Right ventricle myocardium superior (tissue), 1 donor: ENCODE measurements at regions not wholly inside any gene's neighbourhood (a gene's known extent, or its start where the extent isn't known, plus 50 kb on each side); places are given as distances from the start of the nearest gene placed in this dataset.

Experiments used
- ATAC-seq: fragments of 200-7000 bp; cut with Tn5 transposase; one replicate; pipeline ENCODE4 v1.9.1; 2020; ENCODE audit warnings: mild to moderate bottlenecking; ENCODE audit not compliant: poor library complexity
- DNase-seq: peaks from one replicate; pipeline ENCODE4 v3.0.0-alpha.2; 2020
- intact Hi-C: fragments of 100-400 bp; cut with DNase I; formaldehyde crosslinking; loops from one replicate; pipeline ENCODE4 v1.11.2; 2022
- donor health status: DM: no; HTN: yes; CAD: no; lungs with severe emphysema.

DNA sequence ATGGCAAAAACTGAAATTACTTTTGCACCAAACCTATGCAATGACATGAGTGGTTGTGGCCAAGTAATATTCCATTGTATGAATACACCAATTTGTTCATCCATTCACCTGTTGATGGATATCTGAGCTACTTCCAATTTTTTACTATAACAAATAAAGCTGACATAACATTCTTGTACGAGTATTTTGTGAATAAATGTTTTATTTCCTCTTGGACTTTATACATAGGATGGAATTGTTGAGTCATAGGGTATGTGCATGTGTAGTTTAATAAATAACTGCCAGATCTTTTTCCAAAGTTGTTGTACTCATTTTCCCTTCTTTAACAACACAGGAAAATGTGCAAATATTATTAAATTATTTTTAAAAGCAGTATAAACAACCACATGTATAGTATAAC, 146.1 kb upstream of the ZNF462 start:
- DNase-seq (no peak), ATAC-seq (no peak)
- intact Hi-C loops = no loop called here

DNA sequence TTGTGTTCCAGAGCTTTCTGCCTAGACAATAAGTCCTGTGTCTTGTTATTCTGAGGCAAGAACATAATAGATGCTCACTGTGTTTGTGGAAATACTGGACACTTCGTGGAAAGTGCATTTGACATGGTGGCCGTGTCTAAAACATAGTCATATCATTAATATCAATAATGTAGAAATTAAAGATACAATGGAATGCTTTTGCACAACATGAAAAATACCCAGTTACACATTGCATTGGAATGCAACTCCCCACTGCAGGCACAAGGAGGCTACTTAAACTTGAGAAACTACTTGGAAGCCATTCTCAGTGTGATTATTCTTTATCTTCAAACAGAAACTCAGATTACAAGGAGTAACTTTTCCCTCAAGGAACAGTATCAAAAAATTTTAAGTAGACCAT, 145.3 kb upstream of the ZNF462 start:
- ATAC-seq (peak; percentile 38), DNase-seq (no peak)
- intact Hi-C loops = no loop called here

DNA sequence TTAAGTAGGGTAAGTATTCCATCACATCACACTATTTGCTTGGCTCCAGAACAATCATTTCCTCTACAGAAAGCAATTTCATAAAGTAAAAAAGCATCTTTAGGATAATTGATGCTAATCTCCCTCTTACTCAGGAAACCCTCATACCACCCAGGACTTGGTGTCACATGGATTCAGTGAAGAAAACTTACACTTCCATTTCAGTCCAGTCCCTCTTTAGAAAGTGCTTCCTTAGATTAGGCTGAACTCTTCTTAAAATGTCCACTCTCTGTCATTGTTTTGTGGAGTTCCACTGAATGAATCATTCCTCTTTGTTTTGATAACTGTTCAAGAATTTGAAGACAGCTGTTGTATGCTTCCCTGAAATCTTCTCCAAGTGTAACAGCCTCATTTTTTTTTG, 144.0 kb upstream of the ZNF462 start:
- intact Hi-C loops = no loop called here
- DNase-seq (no peak), ATAC-seq (no peak)

DNA sequence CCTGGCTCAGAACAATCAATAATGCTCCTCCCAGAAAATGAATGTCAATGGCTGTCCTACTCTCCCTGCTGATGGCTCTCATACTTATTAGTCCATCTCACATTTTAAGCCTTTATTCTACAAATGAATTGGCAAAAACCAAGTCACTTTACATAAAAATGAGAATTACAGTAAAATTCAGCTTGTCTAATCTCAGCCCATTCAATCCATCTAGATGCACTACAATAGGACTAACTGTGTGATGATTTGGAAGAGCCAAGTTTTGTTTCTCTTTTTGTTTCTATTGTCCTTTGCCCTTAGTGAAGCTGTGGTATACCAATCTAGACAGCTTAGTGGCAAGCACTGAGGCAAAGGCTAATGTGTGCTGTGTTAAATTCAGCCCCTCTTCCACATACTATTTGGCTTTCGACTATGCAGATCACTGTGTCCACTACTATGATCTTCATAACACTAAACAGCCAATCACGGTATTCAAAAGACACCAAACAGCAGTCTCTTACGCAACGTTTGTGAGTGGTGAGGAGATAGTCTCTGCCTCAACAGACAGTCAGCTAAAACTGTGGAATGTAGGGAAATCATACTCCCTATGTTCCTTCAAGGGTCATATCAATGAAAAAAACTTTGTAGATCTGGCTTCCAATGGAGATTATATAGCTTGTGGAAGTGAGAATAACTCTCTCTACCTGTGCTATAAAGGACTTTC, 140.8 kb upstream of the ZNF462 start:
- ATAC-seq (no peak), DNase-seq (no peak)
- intact Hi-C loops = no loop called here

DNA sequence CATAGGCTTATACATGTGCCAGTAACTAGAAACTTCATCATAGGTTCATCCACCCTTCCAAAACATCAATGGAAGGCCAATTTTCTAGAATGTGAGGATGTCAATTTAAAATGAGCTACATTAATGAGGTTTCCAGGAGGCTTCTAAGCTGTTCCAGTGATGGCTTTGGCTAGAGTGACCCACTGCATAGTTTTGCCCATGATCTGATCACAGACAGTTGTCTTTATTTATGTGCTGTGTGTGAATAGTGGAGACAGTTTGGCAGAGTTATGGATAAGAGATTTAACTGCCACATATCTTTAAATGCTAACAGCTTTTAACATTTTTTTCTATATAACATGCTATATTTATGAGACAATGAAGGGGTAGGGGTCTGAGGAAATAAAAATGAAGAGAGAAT, 139.0 kb upstream of the ZNF462 start:
- ATAC-seq (no peak), DNase-seq (no peak)
- intact Hi-C loops = no loop called here

DNA sequence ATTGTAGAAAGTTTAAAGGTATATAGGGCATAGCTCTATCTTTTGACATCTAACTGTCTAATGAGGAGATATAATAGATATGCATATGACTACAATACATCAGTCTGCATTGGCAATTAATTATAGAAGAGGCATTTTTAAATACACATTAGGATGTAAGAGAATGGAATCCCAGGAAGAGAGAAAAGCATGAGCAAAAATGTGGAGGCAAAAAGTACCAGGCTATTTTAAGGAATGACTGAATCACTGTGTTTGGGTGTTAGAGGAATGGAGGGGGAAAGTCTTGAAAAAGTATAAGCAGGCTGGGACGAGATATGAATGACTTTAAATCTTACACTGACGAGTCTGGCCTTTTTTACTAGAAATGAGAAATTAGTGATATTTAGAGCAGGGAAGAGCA, 138.4 kb upstream of the ZNF462 start:
- ATAC-seq (no peak), DNase-seq (no peak)
- intact Hi-C loops = no loop called here

DNA sequence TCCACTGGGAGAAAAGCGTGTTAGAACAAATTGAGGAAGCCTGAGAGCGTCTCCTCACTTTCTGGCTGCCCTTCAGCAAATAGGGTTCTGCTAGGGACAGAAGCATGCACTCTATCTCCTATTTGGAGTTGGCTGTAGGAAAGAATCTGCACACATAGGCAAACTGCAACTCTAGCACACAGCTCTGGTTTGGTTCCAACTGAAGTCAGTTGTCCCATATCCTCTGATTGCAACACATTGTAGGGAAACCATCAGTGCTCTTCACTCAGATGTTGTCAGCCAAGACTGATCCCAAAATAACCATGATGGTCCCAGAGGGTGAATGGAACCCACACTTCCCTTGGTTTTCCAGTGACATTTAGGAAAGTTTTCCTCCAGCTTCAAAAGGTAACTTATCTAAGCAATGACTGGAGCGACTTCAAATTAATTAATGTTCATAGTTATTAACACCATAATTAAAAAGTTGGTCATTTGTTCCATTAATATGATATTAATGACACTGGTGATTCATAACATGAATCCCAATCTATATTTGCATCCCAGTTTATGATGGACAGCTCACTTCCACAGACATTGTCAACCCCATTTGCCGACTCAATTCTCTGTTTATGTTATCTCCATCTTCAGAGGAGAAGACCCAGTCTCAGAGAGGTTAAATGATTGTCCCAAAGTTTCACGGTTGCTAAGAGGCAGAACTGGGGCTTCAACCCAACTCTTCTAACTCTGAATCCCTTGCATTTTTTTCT, 136.7 kb upstream of the ZNF462 start:
- intact Hi-C loops = no loop called here
- ATAC-seq (peak; percentile 89), DNase-seq (no peak)

DNA sequence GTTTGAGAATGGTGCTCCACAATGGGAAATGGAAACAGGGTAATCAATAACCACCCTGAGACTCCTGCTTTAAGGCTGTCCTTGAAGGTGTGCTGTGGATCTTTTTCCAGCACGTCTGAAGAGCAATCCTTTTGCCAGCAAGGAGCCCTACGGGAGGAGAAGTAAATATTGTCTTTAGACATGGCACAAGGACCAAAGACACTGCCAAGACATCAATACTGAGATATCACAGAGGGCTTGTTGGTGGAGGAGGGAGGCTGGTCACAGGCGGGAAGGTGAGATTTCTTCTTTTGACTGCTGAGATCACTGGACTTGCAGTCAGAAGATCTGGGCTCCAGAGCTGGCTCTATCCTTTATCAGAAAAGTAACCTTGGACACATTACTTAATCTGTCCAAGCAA, 135.0 kb upstream of the ZNF462 start:
- intact Hi-C loops = no loop called here
- DNase-seq = no peak
- ATAC-seq = no peak

DNA sequence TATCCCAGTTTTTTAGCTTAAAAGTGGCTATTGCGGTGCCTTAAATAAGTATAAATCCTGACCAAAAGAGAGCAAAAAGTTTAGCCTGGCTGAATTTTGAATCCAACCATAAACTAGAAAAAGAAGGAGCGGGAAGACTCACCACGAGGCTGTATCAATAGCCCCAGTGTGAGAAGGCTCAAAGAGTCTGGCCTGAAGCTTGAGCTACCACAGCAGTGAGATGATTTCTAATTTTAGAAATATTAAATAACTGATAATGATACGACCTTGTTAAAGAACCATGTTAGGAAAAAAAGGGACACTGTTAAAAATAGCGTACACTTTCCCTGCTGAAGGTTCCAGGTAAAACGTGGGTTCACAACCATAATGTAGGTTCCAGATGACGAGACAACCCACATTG, 134.1 kb upstream of the ZNF462 start:
- intact Hi-C loops = no loop called here
- ATAC-seq (peak; percentile 62), DNase-seq (no peak)

DNA sequence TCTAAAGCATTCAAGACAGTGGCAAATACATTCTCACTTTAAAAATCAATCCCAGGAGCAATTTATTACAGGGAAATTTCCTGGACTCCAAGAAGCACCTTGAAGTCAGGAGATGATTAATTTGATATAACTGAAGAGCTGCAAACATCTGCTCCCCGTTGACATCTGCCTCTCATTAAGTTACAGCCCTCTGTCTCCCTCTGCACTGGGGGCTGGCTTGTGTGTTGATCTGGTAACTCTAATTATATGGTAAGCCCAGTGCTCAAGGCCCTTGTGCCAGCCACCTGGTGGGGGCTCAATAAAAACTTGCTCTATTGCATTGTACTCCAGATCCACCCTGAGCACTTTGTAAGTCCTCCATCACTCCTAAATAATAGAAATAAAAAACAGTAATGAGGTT, 131.1 kb upstream of the ZNF462 start:
- ATAC-seq (no peak), DNase-seq (no peak)
- intact Hi-C loops = no loop called here

DNA sequence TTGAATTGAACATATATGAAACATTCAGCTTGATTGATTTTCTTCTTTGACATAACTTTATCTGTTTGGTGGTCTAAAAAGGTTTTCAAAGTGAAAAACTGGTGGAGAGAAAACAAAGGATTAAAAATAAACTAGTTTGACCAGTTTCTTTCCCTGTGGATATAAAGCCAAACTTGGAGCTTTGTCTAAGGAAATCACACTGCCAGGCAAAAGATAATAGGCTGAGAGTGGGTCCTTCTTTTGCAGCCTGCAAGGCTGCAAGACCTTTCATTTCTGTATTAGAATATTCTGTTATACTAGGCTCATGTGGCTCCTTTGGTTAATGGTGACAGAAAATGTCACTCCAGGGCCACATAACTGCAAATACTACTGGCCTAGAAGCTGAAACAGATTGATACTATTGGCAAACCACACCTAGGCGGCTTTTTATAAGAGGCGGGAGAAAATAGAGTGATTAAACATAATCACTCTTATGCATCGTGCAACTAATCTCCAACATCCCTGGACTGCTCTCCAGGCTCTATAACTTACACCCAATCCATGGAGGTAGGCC, 129.1 kb upstream of the ZNF462 start:
- intact Hi-C loops = no loop called here
- ATAC-seq = no peak
- DNase-seq = no peak

DNA sequence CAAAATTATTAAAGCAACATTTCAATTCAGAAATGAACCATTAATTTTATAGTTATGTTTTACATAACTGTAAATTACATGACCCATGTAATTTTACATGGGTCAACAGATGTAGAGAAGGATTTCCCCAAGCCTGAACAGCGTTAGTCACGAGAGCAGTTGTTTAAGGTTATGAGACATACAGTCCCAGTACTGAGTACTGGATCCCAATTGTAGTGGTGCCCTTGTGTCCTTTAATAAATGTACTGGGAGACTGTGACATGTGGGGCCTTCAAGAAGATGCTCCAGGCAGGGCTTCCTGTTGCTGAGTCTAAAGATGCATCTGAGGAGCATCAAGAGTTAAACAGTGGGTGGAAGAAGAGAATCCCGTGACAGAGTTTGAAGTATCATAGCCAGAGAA, 125.5 kb upstream of the ZNF462 start:
- intact Hi-C loops = no loop called here
- DNase-seq = no peak
- no peak for ATAC-seq

DNA sequence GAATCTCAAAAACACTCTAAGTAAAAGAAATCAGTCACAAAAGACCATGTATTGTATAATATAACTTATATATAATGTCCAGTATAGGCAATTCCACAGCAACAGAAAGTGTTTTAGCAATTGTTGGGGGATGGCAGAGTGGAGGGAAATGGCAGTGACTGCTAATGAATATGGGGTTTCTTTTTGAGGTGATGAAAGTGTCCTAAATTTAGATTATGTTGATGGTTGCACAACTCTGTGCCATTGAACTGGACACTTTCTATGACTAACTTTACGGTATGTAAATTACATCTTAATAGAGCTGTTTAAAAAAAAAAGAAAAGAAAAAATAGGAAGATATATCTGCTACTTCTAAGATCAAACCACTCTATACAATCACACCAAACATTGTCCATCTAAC, 124.9 kb upstream of the ZNF462 start:
- no peak for DNase-seq
- intact Hi-C loops = no loop called here
- no peak for ATAC-seq

DNA sequence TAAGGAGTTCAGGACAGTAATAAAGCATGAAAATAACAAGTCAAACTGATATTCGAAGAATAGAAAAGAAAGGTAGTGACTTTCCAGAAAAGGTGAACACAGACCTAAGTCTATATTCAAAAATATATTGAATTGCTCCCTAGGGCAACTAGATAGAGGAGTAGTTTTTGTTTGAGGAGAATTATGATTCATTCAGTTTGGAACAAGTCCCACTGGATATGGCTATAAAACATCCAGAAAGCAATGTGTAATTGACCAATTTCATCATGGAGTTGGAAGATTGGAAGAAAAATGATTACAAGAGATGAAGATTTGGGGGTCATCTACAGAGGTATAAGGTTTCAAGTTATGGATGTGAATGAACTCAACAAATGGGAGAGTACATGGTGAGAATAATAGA, 117.5 kb upstream of the ZNF462 start:
- intact Hi-C loops = no loop called here
- ATAC-seq (no peak), DNase-seq (no peak)

DNA sequence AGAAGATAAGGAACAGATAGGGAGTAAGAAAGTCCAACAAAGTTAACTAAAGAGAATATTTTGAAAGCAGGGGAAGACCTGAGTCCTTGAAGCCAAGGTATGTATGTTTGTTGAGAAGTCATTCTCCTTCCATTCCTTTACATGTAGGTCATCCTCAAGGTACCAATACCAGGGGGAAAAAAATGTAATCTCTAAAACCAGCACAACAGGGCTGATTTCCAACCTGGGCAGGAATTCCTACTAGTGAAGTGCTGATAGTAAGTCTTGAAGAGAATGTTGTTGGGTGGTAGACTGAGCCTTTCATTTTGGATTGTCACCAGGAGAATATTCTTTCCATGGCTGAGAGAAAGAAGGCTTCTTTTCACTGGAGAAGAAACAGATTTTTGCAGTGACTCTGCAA, 117.1 kb upstream of the ZNF462 start:
- ATAC-seq (no peak), DNase-seq (no peak)
- intact Hi-C loops = no loop called here

DNA sequence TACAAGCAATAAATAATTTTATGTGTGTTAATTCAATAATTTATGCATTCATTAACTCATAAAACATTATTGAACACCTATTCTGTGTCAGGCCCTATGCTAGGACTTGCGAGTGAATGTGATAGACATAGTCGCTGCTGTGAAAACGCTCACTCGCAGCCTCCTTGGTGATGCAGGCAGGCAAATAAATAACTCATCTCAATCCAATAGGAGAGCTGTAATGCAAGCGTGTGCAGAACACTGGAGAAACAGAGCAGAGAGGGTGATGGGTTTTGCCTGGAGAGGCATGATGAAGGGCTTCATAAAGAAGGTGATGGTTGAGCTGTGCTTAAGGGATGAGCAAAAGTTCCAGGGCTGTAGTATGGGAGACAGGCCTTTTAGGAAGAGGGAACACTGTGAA, 111.3 kb upstream of the ZNF462 start:
- DNase-seq = no peak
- intact Hi-C loops = no loop called here
- no peak for ATAC-seq

DNA sequence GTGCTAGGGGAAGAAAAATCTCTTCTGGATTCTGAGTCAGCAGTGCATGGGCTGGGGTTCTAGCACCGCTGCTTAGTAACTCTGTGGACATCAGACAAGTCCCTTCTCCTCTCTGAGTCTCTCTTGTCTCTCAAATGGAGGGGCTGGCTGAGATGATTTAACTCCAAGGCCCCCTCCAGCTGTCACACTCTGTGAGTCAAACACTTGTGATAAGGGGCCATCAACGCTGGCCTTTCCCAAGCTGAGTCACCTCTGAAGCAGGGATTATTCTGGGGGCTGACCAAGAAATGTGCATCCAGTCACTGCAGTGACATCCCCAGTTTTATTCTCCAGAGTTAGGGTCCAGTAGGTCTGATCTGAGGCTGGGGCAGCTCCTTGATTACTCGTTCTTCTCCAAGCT, 110.4 kb upstream of the ZNF462 start:
- ATAC-seq = no peak
- DNase-seq = no peak
- intact Hi-C loops = no loop called here

DNA sequence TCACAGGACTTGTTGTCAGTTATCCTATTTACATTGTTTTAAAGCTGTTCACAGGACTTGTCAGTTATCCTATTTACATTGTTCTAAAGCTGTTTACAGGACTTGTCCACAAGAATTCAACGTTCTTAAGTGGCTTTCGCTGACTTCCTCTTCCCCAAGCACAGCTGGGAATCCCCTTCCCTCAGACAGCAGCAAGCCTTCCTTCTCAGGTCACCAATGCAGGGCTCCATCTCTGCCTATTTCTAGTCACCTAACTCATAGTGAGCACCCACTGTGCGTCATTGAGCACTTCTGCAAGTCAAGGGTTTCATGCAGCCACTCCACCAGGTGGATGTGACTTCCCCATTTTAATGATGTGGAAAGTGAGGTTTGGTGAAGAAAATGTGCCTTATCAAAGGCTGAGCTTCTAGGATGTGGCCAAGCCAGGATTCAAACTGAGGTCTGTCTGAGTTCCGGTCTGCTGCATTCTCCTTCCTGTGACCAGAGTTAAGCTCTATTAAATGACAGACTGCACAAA, 109.8 kb upstream of the ZNF462 start:
- DNase-seq (no peak), ATAC-seq (no peak)
- intact Hi-C loops = no loop called here

DNA sequence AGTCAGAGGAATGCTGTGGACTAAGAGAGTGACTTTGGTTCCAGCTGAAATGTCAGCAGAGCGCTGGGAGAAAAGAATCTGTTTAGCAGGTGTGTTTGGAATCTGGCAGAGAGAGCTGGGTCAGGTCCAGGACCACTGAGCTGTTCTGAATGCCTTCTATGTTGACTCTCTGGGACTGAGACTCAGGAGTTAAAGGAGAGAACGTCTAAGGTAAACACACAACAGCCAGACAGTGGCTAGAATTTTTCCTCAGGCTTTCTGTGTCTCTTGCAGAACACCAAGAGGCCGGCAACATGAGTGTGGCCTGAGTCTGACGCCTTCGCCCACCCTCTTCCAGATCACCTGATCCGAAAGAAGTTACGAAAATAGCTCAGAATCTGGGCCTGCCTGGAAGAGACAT, 107.2 kb upstream of the ZNF462 start:
- no peak for DNase-seq
- peak; percentile 83 for ATAC-seq
- intact Hi-C loops = no loop called here

DNA sequence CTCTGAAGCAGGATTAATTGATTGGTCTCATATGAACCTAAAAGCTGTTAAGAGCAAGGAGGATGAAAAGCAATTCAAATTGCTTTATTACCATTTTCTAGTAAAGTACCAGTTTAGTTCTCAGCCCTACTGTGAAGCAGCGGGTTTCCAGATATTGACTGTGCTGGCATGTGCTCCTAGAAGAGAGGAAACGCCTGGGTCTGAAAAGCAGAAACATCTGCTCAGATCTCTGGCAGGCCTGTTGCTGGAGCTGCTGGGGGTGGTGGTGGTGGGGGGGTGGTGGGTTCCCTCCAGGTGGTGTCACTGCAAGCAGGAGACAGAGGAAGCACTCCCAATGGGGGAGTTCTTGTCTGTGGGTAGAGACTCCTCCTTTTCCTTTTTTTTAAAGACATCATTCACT, 105.5 kb upstream of the ZNF462 start:
- intact Hi-C loops = no loop called here
- DNase-seq = no peak

More for the DNA sequence above, 105.5 kb upstream of the ZNF462 start:
- ATAC-seq = no peak
